Prostate gland (tissue), 2 donors: ENCODE measurements at regions not wholly inside any gene's neighbourhood (a gene's known extent, or its start where the extent isn't known, plus 50 kb on each side); places are given as distances from the start of the nearest gene placed in this dataset.

Experiments used
- CTCF ChIP-seq, 4 experiments: fragments of 200-600 bp in 2 of 4; fragments of 450-650 bp in 2 of 4; sonication (generic) in 2 of 4; IDR thresholded peaks; 1 replicate in 3 of 4; 2 replicates in 1 of 4; pipeline ENCODE4 v1.5.1; 2016 to 2019; ENCODE audit warnings: antibody characterized with exemption in 4 of 4, mild to moderate bottlenecking in 2 of 4, moderate library complexity in 2 of 4
- POLR2A ChIP-seq: fragments of 450-650 bp; IDR thresholded peaks from one replicate; pipeline ENCODE4 v1.6.1; 2016; ENCODE audit warnings: antibody characterized with exemption, mild to moderate bottlenecking
- POLR2AphosphoS5 ChIP-seq: sonication (generic); formaldehyde crosslinking; IDR thresholded peaks from one replicate; pipeline ENCODE4 v1.6.1; 2017; ENCODE audit warnings: antibody characterized with exemption

DNA sequence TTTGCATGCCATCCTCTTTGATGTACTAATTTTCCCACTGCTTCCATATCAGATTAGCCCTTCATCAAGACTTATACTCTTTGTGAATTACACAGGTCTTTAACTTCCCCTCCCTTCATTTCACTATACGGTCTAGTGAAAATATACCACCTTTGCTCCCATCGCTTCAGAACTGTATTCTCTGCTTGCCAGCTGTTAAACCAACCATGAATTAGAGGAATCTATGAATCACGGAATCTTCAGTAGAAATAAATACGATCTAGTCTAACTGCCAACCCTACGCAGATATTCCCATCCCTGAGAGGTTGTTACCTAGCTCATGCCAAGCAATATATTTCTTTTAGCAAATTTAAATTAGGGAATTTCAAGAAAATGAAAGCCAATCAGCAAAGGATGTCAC lies 177.8 kb upstream of the MPPED2 start:
- TF ChIP-seq CTCF (IDR thresholded peaks at IDR 0.05) (no peak), POLR2A (no peak), POLR2AphosphoS5 (no peak)
